ENCODE measurements at regions not wholly inside any gene's neighbourhood (a gene's known extent, or its start where the extent isn't known, plus 50 kb on each side); places are given as distances from the start of the nearest gene placed in this dataset.

GRCh38 chr14:101439023-101439422, 122.3 kb upstream of the DIO3 start:
- TF ChIP-seq CTCF (IDR thresholded peaks at IDR 0.05) (no peak), ZFX (IDR thresholded peaks at IDR 0.05; ENCODE audit: borderline replicate concordance) (no peak)

Data from 22Rv1 (cell line).